ENCODE measurements at regions not wholly inside any gene's neighbourhood (a gene's known extent, or its start where the extent isn't known, plus 50 kb on each side); places are given as distances from the start of the nearest gene placed in this dataset.

- Histone ChIP-seq H3K9me2 (replicated peaks; ENCODE audit: insufficient read depth, low read length) (no peaks in the 10 kb centered on the region), H3K9me3 (ENCODE audit: insufficient read depth, low read length) (no peaks in the 10 kb centered on the region), H3K36me3 (ENCODE audit: low read length) (no peaks in the 10 kb centered on the region), H3K27me3 (ENCODE audit: low read length) (no peaks in the 10 kb centered on the region), H3K79me2 (ENCODE audit: insufficient read depth, low read length) (no peaks in the 10 kb centered on the region), H3K9ac (ENCODE audit: low read length) (no peak overlapping the region), H3K4me3 (ENCODE audit: insufficient read depth, low read length, poor library complexity, severe bottlenecking) (no peak overlapping the region), H3F3A (ENCODE audit: insufficient read depth) (no peaks in the 10 kb centered on the region), H2AFZ (ENCODE audit: low read depth, low read length, severe bottlenecking) (no peak overlapping the region), H4K20me1 (ENCODE audit: low read depth, low read length) (no peaks in the 10 kb centered on the region), H3K27ac (ENCODE audit: low read depth, low read length) (no peak overlapping the region), H3K4me2 (ENCODE audit: low read depth, low read length, poor library complexity, severe bottlenecking) (no peak overlapping the region)
- no peak for TF ChIP-seq EZH2phosphoT487 (conservative IDR thresholded peaks at IDR 0.05; ENCODE audit: low read length)
- TF ChIP-seq, protein P1, sequence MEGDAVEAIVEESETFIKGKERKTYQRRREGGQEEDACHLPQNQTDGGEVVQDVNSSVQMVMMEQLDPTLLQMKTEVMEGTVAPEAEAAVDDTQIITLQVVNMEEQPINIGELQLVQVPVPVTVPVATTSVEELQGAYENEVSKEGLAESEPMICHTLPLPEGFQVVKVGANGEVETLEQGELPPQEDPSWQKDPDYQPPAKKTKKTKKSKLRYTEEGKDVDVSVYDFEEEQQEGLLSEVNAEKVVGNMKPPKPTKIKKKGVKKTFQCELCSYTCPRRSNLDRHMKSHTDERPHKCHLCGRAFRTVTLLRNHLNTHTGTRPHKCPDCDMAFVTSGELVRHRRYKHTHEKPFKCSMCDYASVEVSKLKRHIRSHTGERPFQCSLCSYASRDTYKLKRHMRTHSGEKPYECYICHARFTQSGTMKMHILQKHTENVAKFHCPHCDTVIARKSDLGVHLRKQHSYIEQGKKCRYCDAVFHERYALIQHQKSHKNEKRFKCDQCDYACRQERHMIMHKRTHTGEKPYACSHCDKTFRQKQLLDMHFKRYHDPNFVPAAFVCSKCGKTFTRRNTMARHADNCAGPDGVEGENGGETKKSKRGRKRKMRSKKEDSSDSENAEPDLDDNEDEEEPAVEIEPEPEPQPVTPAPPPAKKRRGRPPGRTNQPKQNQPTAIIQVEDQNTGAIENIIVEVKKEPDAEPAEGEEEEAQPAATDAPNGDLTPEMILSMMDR (IDR thresholded peaks at IDR 0.05; ENCODE audit: insufficient read depth, low read length, poor library complexity, severe bottlenecking) = no peak
Observed at GRCh38 chr6:43887340-43887858, 117.4 kb downstream of the VEGFA start.

DNA sequence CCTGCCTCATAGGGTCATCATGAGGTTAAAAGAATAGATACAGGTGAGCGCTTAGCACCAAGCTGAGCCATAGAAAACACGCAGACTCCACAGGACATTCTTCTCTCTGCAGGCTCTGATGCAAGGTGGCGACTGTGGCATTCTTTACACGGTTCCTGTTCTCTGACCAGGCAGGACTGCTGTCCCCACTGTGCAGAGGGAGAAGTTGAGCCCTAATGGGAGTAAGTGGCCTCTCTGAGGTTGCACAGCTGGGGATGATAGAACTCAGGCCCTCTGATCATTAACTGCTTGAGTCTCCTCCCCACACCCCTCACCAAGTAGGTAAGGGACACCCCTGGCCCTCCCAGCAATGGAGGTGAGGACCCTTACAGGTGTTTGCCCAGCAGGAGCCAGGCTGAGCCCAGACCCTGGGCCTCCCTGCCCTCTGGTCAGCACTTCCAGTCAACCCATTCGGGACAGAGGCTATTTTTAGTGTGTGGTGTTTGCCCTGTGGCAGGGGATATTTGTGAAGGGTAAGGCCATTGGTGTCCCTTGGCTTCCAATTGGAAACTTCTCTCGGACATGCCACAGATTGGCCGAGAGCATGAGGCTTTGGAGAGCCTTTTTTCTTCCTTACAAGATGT, 116.8 kb downstream of the VEGFA start:
- no peak overlapping the region for H2AFZ ChIP-seq (ENCODE audit: low read depth, low read length, severe bottlenecking)
- no peaks in the 10 kb centered on the region for H3K27me3 ChIP-seq (ENCODE audit: low read length)
- no peaks in the 10 kb centered on the region for H3K9me3 ChIP-seq (ENCODE audit: insufficient read depth, low read length)
- no peaks in the 10 kb centered on the region for H3K36me3 ChIP-seq (ENCODE audit: low read length)
- no peak overlapping the region for H3K9ac ChIP-seq (ENCODE audit: low read length)
- H3K79me2 ChIP-seq (ENCODE audit: insufficient read depth, low read length) = no peaks in the 10 kb centered on the region
- no peak overlapping the region for H3K4me3 ChIP-seq (ENCODE audit: insufficient read depth, low read length, poor library complexity, severe bottlenecking)
- H4K20me1 ChIP-seq (ENCODE audit: low read depth, low read length) = no peaks in the 10 kb centered on the region
- H3K9me2 ChIP-seq (replicated peaks; ENCODE audit: insufficient read depth, low read length) = no peaks in the 10 kb centered on the region
- H3K4me2 ChIP-seq (ENCODE audit: low read depth, low read length, poor library complexity, severe bottlenecking) = no peak overlapping the region
- no peaks in the 10 kb centered on the region for H3F3A ChIP-seq (ENCODE audit: insufficient read depth)
- no peak for TF ChIP-seq EZH2phosphoT487 (conservative IDR thresholded peaks at IDR 0.05; ENCODE audit: low read length)
- TF ChIP-seq, protein P1 (IDR thresholded peaks at IDR 0.05; ENCODE audit: insufficient read depth, low read length, poor library complexity, severe bottlenecking) = no peak
- H3K27ac ChIP-seq (ENCODE audit: low read depth, low read length) = no peak overlapping the region

GRCh38 chr6:43886067-43886461, 116.1 kb downstream of the VEGFA start:
- no peaks in the 10 kb centered on the region for H3K9me3 ChIP-seq (ENCODE audit: insufficient read depth, low read length)
- H3K9me2 ChIP-seq (replicated peaks; ENCODE audit: insufficient read depth, low read length) = no peaks in the 10 kb centered on the region
- no peaks in the 10 kb centered on the region for H3K79me2 ChIP-seq (ENCODE audit: insufficient read depth, low read length)
- no peak overlapping the region for H3K9ac ChIP-seq (ENCODE audit: low read length)
- no peak overlapping the region for H3K27ac ChIP-seq (ENCODE audit: low read depth, low read length)
- H3K4me3 ChIP-seq (ENCODE audit: insufficient read depth, low read length, poor library complexity, severe bottlenecking) = no peak overlapping the region
- H3F3A ChIP-seq (ENCODE audit: insufficient read depth) = no peaks in the 10 kb centered on the region
- H3K36me3 ChIP-seq (ENCODE audit: low read length) = no peaks in the 10 kb centered on the region
- no peak overlapping the region for H2AFZ ChIP-seq (ENCODE audit: low read depth, low read length, severe bottlenecking)
- H3K27me3 ChIP-seq (ENCODE audit: low read length) = no peaks in the 10 kb centered on the region
- TF ChIP-seq EZH2phosphoT487 (conservative IDR thresholded peaks at IDR 0.05; ENCODE audit: low read length) = no peak
- TF ChIP-seq, protein P1 (IDR thresholded peaks at IDR 0.05; ENCODE audit: insufficient read depth, low read length, poor library complexity, severe bottlenecking) = no peak
- no peaks in the 10 kb centered on the region for H4K20me1 ChIP-seq (ENCODE audit: low read depth, low read length)
- no peak overlapping the region for H3K4me2 ChIP-seq (ENCODE audit: low read depth, low read length, poor library complexity, severe bottlenecking)

Data from SU-DHL-6 (cell line).